ENCODE measurements at regions not wholly inside any gene's neighbourhood (a gene's known extent, or its start where the extent isn't known, plus 50 kb on each side); places are given as distances from the start of the nearest gene placed in this dataset.
A peak's percentile ranks its signal among the peaks of the same experiment; 100 is the strongest.

GRCh38 chr1:239322369-239322768 is 64.0 kb upstream of the CHRM3 start:
- H3K27ac ChIP-seq = no peak overlapping the region
- TF ChIP-seq CTCF (conservative IDR thresholded peaks at IDR 0.05) = no peak
- no peak for TF ChIP-seq ZFX (IDR thresholded peaks at IDR 0.05)

- H3K27ac ChIP-seq = no peak overlapping the region
- no peak for TF ChIP-seq ZFX (IDR thresholded peaks at IDR 0.05)
- TF ChIP-seq CTCF (conservative IDR thresholded peaks at IDR 0.05) = no peak
Observed at GRCh38 chr1:239321877-239322276, 64.5 kb upstream of the CHRM3 start.

GRCh38 chr1:239317948-239318347 is 68.4 kb upstream of the CHRM3 start:
- no peak for TF ChIP-seq ZFX (IDR thresholded peaks at IDR 0.05)
- TF ChIP-seq CTCF (conservative IDR thresholded peaks at IDR 0.05) = no peak
- no peak overlapping the region for H3K27ac ChIP-seq

GRCh38 chr1:239315631-239316217 is 70.6 kb upstream of the CHRM3 start:
- H3K27ac ChIP-seq = no peak overlapping the region
- TF ChIP-seq ZFX (IDR thresholded peaks at IDR 0.05) (no peak), CTCF (conservative IDR thresholded peaks at IDR 0.05) (no peak)

GRCh38 chr1:239311331-239311730 is 75.0 kb upstream of the CHRM3 start:
- TF ChIP-seq CTCF (conservative IDR thresholded peaks at IDR 0.05) = no peak
- TF ChIP-seq ZFX (IDR thresholded peaks at IDR 0.05) = no peak

GRCh38 chr1:239308701-239309333 is 77.6 kb upstream of the CHRM3 start:
- H3K27ac ChIP-seq = no peak overlapping the region
- peak; percentile 92 for TF ChIP-seq CTCF (conservative IDR thresholded peaks at IDR 0.05)
- TF ChIP-seq ZFX (IDR thresholded peaks at IDR 0.05) = no peak

More at GRCh38 chr1:239311331-239311730, 75.0 kb upstream of the CHRM3 start:
- H3K27ac ChIP-seq = no peak overlapping the region

- no peak overlapping the region for H3K27ac ChIP-seq
- no peak for TF ChIP-seq ZFX (IDR thresholded peaks at IDR 0.05)
- no peak for TF ChIP-seq CTCF (conservative IDR thresholded peaks at IDR 0.05)
Observed at GRCh38 chr1:239307886-239308285, 78.5 kb upstream of the CHRM3 start.
